ENCODE measurements at regions not wholly inside any gene's neighbourhood (a gene's known extent, or its start where the extent isn't known, plus 50 kb on each side); places are given as distances from the start of the nearest gene placed in this dataset.
"Not testable (repeated sequence)": the region's sequence is repeated elsewhere in the genome, so short reads cannot be mapped to it uniquely, and the experiment has no call there.

- not testable (repeated sequence) for DNase-seq (ENCODE audit: low spot score)
Measured at GRCh38 chr2:208685929-208686328, 279.3 kb downstream of the PTH2R start.

GRCh38 chr2:208686665-208687064, 280.1 kb downstream of the PTH2R start:
- no peak for DNase-seq (ENCODE audit: low spot score)

- not testable (repeated sequence) for DNase-seq (ENCODE audit: low spot score)
Measured at GRCh38 chr2:208687720-208688119, 281.1 kb downstream of the PTH2R start.

- DNase-seq (ENCODE audit: low spot score) = no peak
Measured at GRCh38 chr2:208698114-208698513, 291.5 kb downstream of the PTH2R start.

GRCh38 chr2:208708486-208708885, 301.9 kb downstream of the PTH2R start:
- DNase-seq (ENCODE audit: low spot score) = no peak

- no peak for DNase-seq (ENCODE audit: low spot score)
Measured at GRCh38 chr2:208711598-208711997, 305.0 kb downstream of the PTH2R start.

GRCh38 chr2:208713066-208713745, 306.6 kb downstream of the PTH2R start:
- DNase-seq (ENCODE audit: low spot score) = no peak

GRCh38 chr2:208718828-208719227, 312.2 kb downstream of the PTH2R start:
- DNase-seq (ENCODE audit: low spot score) = no peak

- DNase-seq (ENCODE audit: low spot score) = peak; percentile 3
Measured at GRCh38 chr2:208722731-208723130, 316.1 kb downstream of the PTH2R start.

GRCh38 chr2:208725280-208725679, 318.7 kb downstream of the PTH2R start:
- DNase-seq (ENCODE audit: low spot score) = no peak

GRCh38 chr2:208726242-208726641, 319.6 kb downstream of the PTH2R start:
- DNase-seq (ENCODE audit: low spot score) = no peak

GRCh38 chr2:208751663-208752415, 345.2 kb downstream of the PTH2R start:
- peak; percentile 16 for DNase-seq (ENCODE audit: low spot score)

- DNase-seq (ENCODE audit: low spot score) = no peak
Measured at GRCh38 chr2:208757364-208757763, 350.8 kb downstream of the PTH2R start.

- not testable (repeated sequence) for DNase-seq (ENCODE audit: low spot score)
Measured at GRCh38 chr2:208773074-208773473, 366.5 kb downstream of the PTH2R start.

GRCh38 chr2:208781166-208781565, 374.6 kb downstream of the PTH2R start:
- no peak for DNase-seq (ENCODE audit: low spot score)

GRCh38 chr2:208782097-208782496, 375.5 kb downstream of the PTH2R start:
- no peak for DNase-seq (ENCODE audit: low spot score)

GRCh38 chr2:208783184-208783583, 376.6 kb downstream of the PTH2R start:
- DNase-seq (ENCODE audit: low spot score) = peak; percentile 52

GRCh38 chr2:208784774-208785173, 378.2 kb downstream of the PTH2R start:
- not testable (repeated sequence) for DNase-seq (ENCODE audit: low spot score)

- DNase-seq (ENCODE audit: low spot score) = no peak
Measured at GRCh38 chr2:208791257-208791656, 384.7 kb downstream of the PTH2R start.

- DNase-seq (ENCODE audit: low spot score) = no peak
Measured at GRCh38 chr2:208792766-208793165, 386.2 kb downstream of the PTH2R start.

- DNase-seq (ENCODE audit: low spot score) = no peak
Measured at GRCh38 chr2:208793434-208793833, 386.8 kb downstream of the PTH2R start.

GRCh38 chr2:208794288-208794975, 387.8 kb downstream of the PTH2R start:
- DNase-seq (ENCODE audit: low spot score) = no peak

- DNase-seq (ENCODE audit: low spot score) = no peak
Measured at GRCh38 chr2:208798698-208799097, 392.1 kb downstream of the PTH2R start.

Data from HT-29 (cell line).